ENCODE measurements at regions not wholly inside any gene's neighbourhood (a gene's known extent, or its start where the extent isn't known, plus 50 kb on each side); places are given as distances from the start of the nearest gene placed in this dataset.
"Not testable (repeated sequence)": the region's sequence is repeated elsewhere in the genome, so short reads cannot be mapped to it uniquely, and the experiment has no call there.

- no peak overlapping the region for H3K4me3 Mint-ChIP-seq
- ATAC-seq: no peak
- no peak overlapping the region for H3K27ac Mint-ChIP-seq
- no peak for DNase-seq
- H3K36me3 Mint-ChIP-seq (ENCODE audit: low read depth): no peaks in the 10 kb centered on the region
- H3K4me1 Mint-ChIP-seq: no peaks in the 10 kb centered on the region
- peaks cover 2% of the 10 kb centered on the region for H3K27me3 Mint-ChIP-seq
- no peaks in the 10 kb centered on the region for H3K9me3 Mint-ChIP-seq
Observed at GRCh38 chr18:1013951-1014350, 109.3 kb downstream of the ADCYAP1 start.

GRCh38 chr18:1014509-1014908, 109.8 kb downstream of the ADCYAP1 start:
- no peak for ATAC-seq
- Mint-ChIP-seq H3K4me1 (no peaks in the 10 kb centered on the region), H3K36me3 (ENCODE audit: low read depth) (no peaks in the 10 kb centered on the region), H3K4me3 (no peak overlapping the region), H3K9me3 (no peaks in the 10 kb centered on the region), H3K27me3 (peaks cover 4% of the 10 kb centered on the region), H3K27ac (no peak overlapping the region)
- no peak for DNase-seq

- Mint-ChIP-seq H3K36me3 (ENCODE audit: low read depth) (no peaks in the 10 kb centered on the region), H3K4me1 (no peaks in the 10 kb centered on the region), H3K27me3 (peaks cover 4% of the 10 kb centered on the region), H3K27ac (no peak overlapping the region), H3K4me3 (no peak overlapping the region), H3K9me3 (no peaks in the 10 kb centered on the region)
- ATAC-seq (no peak), DNase-seq (no peak)
Observed at GRCh38 chr18:1014951-1015624, 110.4 kb downstream of the ADCYAP1 start.

GRCh38 chr18:1015777-1016176, 111.1 kb downstream of the ADCYAP1 start:
- Mint-ChIP-seq H3K4me3 (no peak overlapping the region), H3K36me3 (ENCODE audit: low read depth) (no peaks in the 10 kb centered on the region), H3K4me1 (no peaks in the 10 kb centered on the region), H3K9me3 (no peaks in the 10 kb centered on the region), H3K27me3 (peaks cover 4% of the 10 kb centered on the region), H3K27ac (no peak overlapping the region)
- no peak for DNase-seq
- no peak for ATAC-seq

- Mint-ChIP-seq H3K27me3 (peaks cover 4% of the 10 kb centered on the region), H3K27ac (no peak overlapping the region), H3K9me3 (no peaks in the 10 kb centered on the region), H3K36me3 (ENCODE audit: low read depth) (no peaks in the 10 kb centered on the region), H3K4me1 (no peaks in the 10 kb centered on the region), H3K4me3 (no peak overlapping the region)
- DNase-seq (no peak), ATAC-seq (no peak)
Observed at GRCh38 chr18:1017227-1018058, 112.8 kb downstream of the ADCYAP1 start.

GRCh38 chr18:1018181-1018681, 113.6 kb downstream of the ADCYAP1 start:
- no peaks in the 10 kb centered on the region for H3K9me3 Mint-ChIP-seq
- no peak overlapping the region for H3K4me3 Mint-ChIP-seq
- peaks cover 4% of the 10 kb centered on the region for H3K27me3 Mint-ChIP-seq
- ATAC-seq (no peak), DNase-seq (no peak)
- no peak overlapping the region for H3K27ac Mint-ChIP-seq
- H3K36me3 Mint-ChIP-seq (ENCODE audit: low read depth): no peaks in the 10 kb centered on the region
- no peaks in the 10 kb centered on the region for H3K4me1 Mint-ChIP-seq

GRCh38 chr18:1019191-1019590, 114.5 kb downstream of the ADCYAP1 start:
- ATAC-seq (no peak), DNase-seq (no peak)
- Mint-ChIP-seq H3K4me1 (no peaks in the 10 kb centered on the region), H3K4me3 (no peak overlapping the region), H3K27ac (no peak overlapping the region), H3K27me3 (peaks cover 4% of the 10 kb centered on the region), H3K9me3 (no peaks in the 10 kb centered on the region), H3K36me3 (ENCODE audit: low read depth) (no peaks in the 10 kb centered on the region)

GRCh38 chr18:1020731-1021344, 116.2 kb downstream of the ADCYAP1 start:
- Mint-ChIP-seq H3K36me3 (ENCODE audit: low read depth) (no peaks in the 10 kb centered on the region), H3K27ac (no peak overlapping the region), H3K4me3 (no peak overlapping the region), H3K4me1 (no peaks in the 10 kb centered on the region), H3K9me3 (no peaks in the 10 kb centered on the region), H3K27me3 (peaks cover 4% of the 10 kb centered on the region)
- DNase-seq (no peak), ATAC-seq (no peak)

GRCh38 chr18:1026930-1027329, 122.3 kb downstream of the ADCYAP1 start:
- Mint-ChIP-seq H3K4me3 (no peak overlapping the region), H3K27me3 (no peaks in the 10 kb centered on the region), H3K36me3 (ENCODE audit: low read depth) (no peaks in the 10 kb centered on the region), H3K4me1 (no peaks in the 10 kb centered on the region), H3K9me3 (peaks cover 4% of the 10 kb centered on the region), H3K27ac (no peak overlapping the region)
- DNase-seq (no peak), ATAC-seq (no peak)

GRCh38 chr18:1033092-1033491, 128.4 kb downstream of the ADCYAP1 start:
- not testable (repeated sequence) for H3K4me3 Mint-ChIP-seq; H3K4me1 Mint-ChIP-seq; ATAC-seq; H3K27me3 Mint-ChIP-seq; H3K27ac Mint-ChIP-seq; H3K9me3 Mint-ChIP-seq; H3K36me3 Mint-ChIP-seq (ENCODE audit: low read depth); DNase-seq

- H3K4me1 Mint-ChIP-seq: no peaks in the 10 kb centered on the region
- no peaks in the 10 kb centered on the region for H3K27me3 Mint-ChIP-seq
Observed at GRCh38 chr18:1034971-1035370, 130.3 kb downstream of the ADCYAP1 start.

GRCh38 chr18:1036926-1037325, 132.3 kb downstream of the ADCYAP1 start:
- no peaks in the 10 kb centered on the region for H3K36me3 Mint-ChIP-seq (ENCODE audit: low read depth)
- no peak overlapping the region for H3K27ac Mint-ChIP-seq
- H3K4me3 Mint-ChIP-seq: no peak overlapping the region
- peaks cover 4% of the 10 kb centered on the region for H3K9me3 Mint-ChIP-seq
- ATAC-seq (no peak), DNase-seq (no peak)
- H3K4me1 Mint-ChIP-seq: no peaks in the 10 kb centered on the region
- H3K27me3 Mint-ChIP-seq: no peaks in the 10 kb centered on the region

More at GRCh38 chr18:1034971-1035370, 130.3 kb downstream of the ADCYAP1 start:
- Mint-ChIP-seq H3K9me3 (peaks cover 4% of the 10 kb centered on the region), H3K27ac (no peak overlapping the region), H3K4me3 (no peak overlapping the region), H3K36me3 (ENCODE audit: low read depth) (no peaks in the 10 kb centered on the region)
- ATAC-seq: no peak
- no peak for DNase-seq

- ATAC-seq (no peak), DNase-seq (no peak)
- Mint-ChIP-seq H3K4me3 (no peak overlapping the region), H3K27me3 (no peaks in the 10 kb centered on the region), H3K36me3 (ENCODE audit: low read depth) (no peaks in the 10 kb centered on the region), H3K4me1 (no peaks in the 10 kb centered on the region), H3K9me3 (peaks cover 4% of the 10 kb centered on the region), H3K27ac (no peak overlapping the region)
Observed at GRCh38 chr18:1037776-1038175, 133.1 kb downstream of the ADCYAP1 start.

- no peaks in the 10 kb centered on the region for H3K36me3 Mint-ChIP-seq (ENCODE audit: low read depth)
- H3K27me3 Mint-ChIP-seq: no peaks in the 10 kb centered on the region
- no peak for ATAC-seq
- no peaks in the 10 kb centered on the region for H3K4me1 Mint-ChIP-seq
- no peak for DNase-seq
- no peak overlapping the region for H3K27ac Mint-ChIP-seq
- H3K4me3 Mint-ChIP-seq: no peak overlapping the region
- peaks cover 5% of the 10 kb centered on the region for H3K9me3 Mint-ChIP-seq
Observed at GRCh38 chr18:1039421-1039820, 134.8 kb downstream of the ADCYAP1 start.

- H3K4me3 Mint-ChIP-seq; DNase-seq; H3K4me1 Mint-ChIP-seq; ATAC-seq; H3K27me3 Mint-ChIP-seq; H3K27ac Mint-ChIP-seq; H3K9me3 Mint-ChIP-seq; H3K36me3 Mint-ChIP-seq (ENCODE audit: low read depth): not testable (repeated sequence)
Observed at GRCh38 chr18:1043039-1043438, 138.4 kb downstream of the ADCYAP1 start.

All from activated naive CD8-positive, alpha-beta T cell treated with anti-CD3 and anti-CD28 coated beads, Interleukin-2, amount 50 U/mL, for 24 hours (primary cell).